ENCODE measurements at regions not wholly inside any gene's neighbourhood (a gene's known extent, or its start where the extent isn't known, plus 50 kb on each side); places are given as distances from the start of the nearest gene placed in this dataset.

GRCh38 chr1:244322791-244323521 lies 128.8 kb downstream of the ADSS2 start:
- TF ChIP-seq EZH2phosphoT487 (IDR thresholded peaks at IDR 0.05; ENCODE audit: borderline replicate concordance, low read length) (no peak), EZH2 (IDR thresholded peaks at IDR 0.05; ENCODE audit: low read length, unreplicated experiment) (no peak)
- TF ChIP-seq, protein P1, sequence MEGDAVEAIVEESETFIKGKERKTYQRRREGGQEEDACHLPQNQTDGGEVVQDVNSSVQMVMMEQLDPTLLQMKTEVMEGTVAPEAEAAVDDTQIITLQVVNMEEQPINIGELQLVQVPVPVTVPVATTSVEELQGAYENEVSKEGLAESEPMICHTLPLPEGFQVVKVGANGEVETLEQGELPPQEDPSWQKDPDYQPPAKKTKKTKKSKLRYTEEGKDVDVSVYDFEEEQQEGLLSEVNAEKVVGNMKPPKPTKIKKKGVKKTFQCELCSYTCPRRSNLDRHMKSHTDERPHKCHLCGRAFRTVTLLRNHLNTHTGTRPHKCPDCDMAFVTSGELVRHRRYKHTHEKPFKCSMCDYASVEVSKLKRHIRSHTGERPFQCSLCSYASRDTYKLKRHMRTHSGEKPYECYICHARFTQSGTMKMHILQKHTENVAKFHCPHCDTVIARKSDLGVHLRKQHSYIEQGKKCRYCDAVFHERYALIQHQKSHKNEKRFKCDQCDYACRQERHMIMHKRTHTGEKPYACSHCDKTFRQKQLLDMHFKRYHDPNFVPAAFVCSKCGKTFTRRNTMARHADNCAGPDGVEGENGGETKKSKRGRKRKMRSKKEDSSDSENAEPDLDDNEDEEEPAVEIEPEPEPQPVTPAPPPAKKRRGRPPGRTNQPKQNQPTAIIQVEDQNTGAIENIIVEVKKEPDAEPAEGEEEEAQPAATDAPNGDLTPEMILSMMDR (conservative IDR thresholded peaks at IDR 0.05; ENCODE audit: low read depth, low read length), result no peak
- Histone ChIP-seq H3F3A (ENCODE audit: low read length, unreplicated experiment) (peaks cover 6% of the 10 kb centered on the region), H4K20me1 (ENCODE audit: low read length) (no peaks in the 10 kb centered on the region), H3K4me1 (ENCODE audit: insufficient read depth, low read length) (peaks cover 38% of the 10 kb centered on the region), H3K4me2 (ENCODE audit: low read length) (peak overlapping the region; percentile 79), H3K9me2 (replicated peaks; ENCODE audit: low read length) (no peaks in the 10 kb centered on the region), H2AFZ (ENCODE audit: low read length) (peak overlapping the region; percentile 63), H3K79me2 (ENCODE audit: low read length) (no peaks in the 10 kb centered on the region), H3K9me3 (ENCODE audit: low read length) (no peaks in the 10 kb centered on the region), H3K36me3 (ENCODE audit: low read depth, low read length) (no peaks in the 10 kb centered on the region), H3K4me3 (ENCODE audit: low read length) (peak overlapping the region; percentile 52), H3K9ac (ENCODE audit: low read length) (peak overlapping the region; percentile 40), H3K27ac (ENCODE audit: low read length) (peak overlapping the region; percentile 87), H3K27me3 (ENCODE audit: low read length) (no peaks in the 10 kb centered on the region)
- ChIA-PET CTCF (interaction anchor here (0.6 kb wide), 1 partner anchor 720 kb away, joined by 3 read pairs; no protein-coding TSS in a partner anchor), POLR2A (ENCODE audit: unreplicated experiment) (interaction anchor here (0.6 kb wide), 1 partner anchor 91 kb away, joined by 7 read pairs; no protein-coding TSS in a partner anchor)
- no TSS peak for BruUV-seq (replicated peaks)
- peak; percentile 99 for DNase-seq
- intact Hi-C loops (cut with micrococcal nuclease), result loop anchor here (1.0 to 2.0 kb wide), 5 partner anchors 24 to 129 kb away; no protein-coding TSS in a partner anchor
- peak; percentile 92 for ATAC-seq

GRCh38 chr1:244324176-244324883 lies 127.4 kb downstream of the ADSS2 start:
- Histone ChIP-seq H3K9me3 (ENCODE audit: low read length) (no peaks in the 10 kb centered on the region), H3K79me2 (ENCODE audit: low read length) (no peaks in the 10 kb centered on the region), H3K9me2 (replicated peaks; ENCODE audit: low read length) (no peaks in the 10 kb centered on the region), H4K20me1 (ENCODE audit: low read length) (no peaks in the 10 kb centered on the region), H2AFZ (ENCODE audit: low read length) (no peak overlapping the region), H3K27ac (ENCODE audit: low read length) (no peak overlapping the region), H3K27me3 (ENCODE audit: low read length) (no peaks in the 10 kb centered on the region), H3K9ac (ENCODE audit: low read length) (no peak overlapping the region), H3K4me1 (ENCODE audit: insufficient read depth, low read length) (peaks cover 40% of the 10 kb centered on the region), H3F3A (ENCODE audit: low read length, unreplicated experiment) (peaks cover 7% of the 10 kb centered on the region), H3K4me2 (ENCODE audit: low read length) (no peak overlapping the region), H3K4me3 (ENCODE audit: low read length) (no peak overlapping the region), H3K36me3 (ENCODE audit: low read depth, low read length) (no peaks in the 10 kb centered on the region)
- ChIA-PET CTCF (no interaction called here), POLR2A (ENCODE audit: unreplicated experiment) (no interaction called here)
- no peak for ATAC-seq
- intact Hi-C loops (cut with micrococcal nuclease), result no loop called here
- DNase-seq, result no peak
- no TSS peak for BruUV-seq (replicated peaks)
- TF ChIP-seq EZH2 (IDR thresholded peaks at IDR 0.05; ENCODE audit: low read length, unreplicated experiment), result no peak
- TF ChIP-seq, protein P1 (conservative IDR thresholded peaks at IDR 0.05; ENCODE audit: low read depth, low read length), result no peak
- TF ChIP-seq EZH2phosphoT487 (IDR thresholded peaks at IDR 0.05; ENCODE audit: borderline replicate concordance, low read length), result no peak

Measured in PC-3 (cell line).